Smooth muscle cell (in vitro differentiated cells): ENCODE measurements at regions not wholly inside any gene's neighbourhood (a gene's known extent, or its start where the extent isn't known, plus 50 kb on each side); places are given as distances from the start of the nearest gene placed in this dataset.

Experiments
- DNase-seq: peaks from one replicate; lab custom pipeline; 2025; ENCODE audit not compliant: unreplicated experiment; lab: John Stamatoyannopoulos, UW
- H2AFZ ChIP-seq: fragments of 200-600 bp; sonication (generic); 2 replicates; pipeline ENCODE4 v1.6.0; 2016; ENCODE audit warnings: antibody characterized with exemption, low read depth, mild to moderate bottlenecking
- H3F3A ChIP-seq: fragments of 200-600 bp; sonication (generic); 2 replicates; pipeline ENCODE4 v1.6.0; 2017; ENCODE audit warnings: antibody characterized with exemption, low read depth
- H3K27ac ChIP-seq: fragments of 200-600 bp; sonication (generic); 2 replicates; pipeline ENCODE4 v1.5.1; 2016; ENCODE audit warnings: low read depth, mild to moderate bottlenecking
- H3K27me3 ChIP-seq: fragments of 200-600 bp; sonication (generic); 2 replicates; pipeline ENCODE4 v1.6.1; 2016; ENCODE audit warnings: low read depth, mild to moderate bottlenecking
- H3K36me3 ChIP-seq: fragments of 200-600 bp; sonication (generic); 2 replicates; pipeline ENCODE4 v1.5.1; 2016; ENCODE audit warnings: low read depth
- H3K4me1 ChIP-seq: fragments of 200-600 bp; sonication (generic); 2 replicates; pipeline ENCODE4 v1.5.1; 2016; ENCODE audit warnings: low read depth
- H3K4me2 ChIP-seq: fragments of 200-600 bp; sonication (generic); 2 replicates; pipeline ENCODE4 v1.6.0; 2016; ENCODE audit warnings: mild to moderate bottlenecking
- H3K4me3 ChIP-seq: fragments of 200-600 bp; sonication (generic); 2 replicates; pipeline ENCODE4 v1.5.1; 2016; ENCODE audit warnings: mild to moderate bottlenecking
- H3K79me2 ChIP-seq: fragments of 200-600 bp; sonication (generic); 2 replicates; pipeline ENCODE4 v1.6.0; 2016; ENCODE audit warnings: low read depth, mild to moderate bottlenecking
- H3K9ac ChIP-seq: fragments of 200-600 bp; sonication (generic); 2 replicates; pipeline ENCODE4 v1.6.0; 2016; ENCODE audit warnings: low read depth
- H3K9me3 ChIP-seq: fragments of 200-600 bp; sonication (generic); replicated peaks from 2 replicates; pipeline ENCODE4 v1.5.1; 2016; ENCODE audit warnings: low read depth
- H4K20me1 ChIP-seq: fragments of 200-600 bp; sonication (generic); 2 replicates; pipeline ENCODE4 v1.6.0; 2016; ENCODE audit warnings: low read depth
- WGBS: methylation state at CpG from one replicate; pipeline ENCODE4 v1.1.7; 2016; ENCODE audit warnings: low lambda C conversion rate; 5-methylcytosine and 5-hydroxymethylcytosine counted together
- TF ChIP-seq, protein P1 (sequence below): fragments of 200-600 bp; sonication (generic); IDR thresholded peaks from 2 replicates; pipeline ENCODE4 v1.5.1; 2017; ENCODE audit warnings: borderline replicate concordance, mild to moderate bottlenecking, antibody characterized with exemption; ENCODE audit not compliant: insufficient read depth, poor library complexity, severe bottlenecking

DNA sequence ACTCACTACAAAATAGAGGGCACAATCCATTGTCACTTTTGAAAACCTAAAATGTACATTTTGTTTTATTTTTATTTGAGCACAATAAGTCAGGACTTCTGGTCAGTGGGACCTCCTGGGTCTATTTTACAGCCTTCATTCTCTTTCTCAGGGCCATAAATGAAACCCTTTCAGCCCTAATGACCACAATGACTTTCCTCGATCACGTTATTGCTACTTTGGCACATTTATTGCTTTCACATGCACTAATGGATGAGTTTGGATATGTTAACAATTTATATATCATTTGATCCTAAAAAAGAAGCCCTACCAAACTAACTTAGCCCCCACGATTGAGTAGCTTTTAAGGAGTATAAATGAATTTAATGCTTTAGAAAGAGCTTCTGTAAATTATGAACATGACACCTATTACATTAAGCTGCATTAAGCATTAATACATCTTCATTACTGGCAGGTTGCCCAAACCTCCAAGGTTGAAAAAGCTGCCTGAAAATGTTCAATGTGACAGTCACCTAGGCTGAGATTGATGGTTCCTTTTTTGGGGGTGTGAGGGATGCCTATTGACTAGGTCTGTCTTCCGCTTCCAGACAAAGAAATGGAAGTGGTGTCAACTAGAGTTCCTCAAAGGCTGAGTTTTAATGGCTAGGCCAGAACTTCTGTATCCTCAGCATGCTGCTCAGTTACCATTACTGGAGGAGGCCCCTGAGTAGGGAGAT is 296.4 kb downstream of the GPAT3 start:
- no peak overlapping the region for H3K27ac ChIP-seq
- H3K27me3 ChIP-seq = peaks cover 7% of the 10 kb centered on the region
- no peak overlapping the region for H3K9ac ChIP-seq
- no peaks in the 10 kb centered on the region for H3K4me1 ChIP-seq
- H3K4me2 ChIP-seq = no peak overlapping the region
- H3K79me2 ChIP-seq = no peaks in the 10 kb centered on the region
- peaks cover 3% of the 10 kb centered on the region for H3F3A ChIP-seq
- no peaks in the 10 kb centered on the region for H4K20me1 ChIP-seq
- TF ChIP-seq, protein P1, sequence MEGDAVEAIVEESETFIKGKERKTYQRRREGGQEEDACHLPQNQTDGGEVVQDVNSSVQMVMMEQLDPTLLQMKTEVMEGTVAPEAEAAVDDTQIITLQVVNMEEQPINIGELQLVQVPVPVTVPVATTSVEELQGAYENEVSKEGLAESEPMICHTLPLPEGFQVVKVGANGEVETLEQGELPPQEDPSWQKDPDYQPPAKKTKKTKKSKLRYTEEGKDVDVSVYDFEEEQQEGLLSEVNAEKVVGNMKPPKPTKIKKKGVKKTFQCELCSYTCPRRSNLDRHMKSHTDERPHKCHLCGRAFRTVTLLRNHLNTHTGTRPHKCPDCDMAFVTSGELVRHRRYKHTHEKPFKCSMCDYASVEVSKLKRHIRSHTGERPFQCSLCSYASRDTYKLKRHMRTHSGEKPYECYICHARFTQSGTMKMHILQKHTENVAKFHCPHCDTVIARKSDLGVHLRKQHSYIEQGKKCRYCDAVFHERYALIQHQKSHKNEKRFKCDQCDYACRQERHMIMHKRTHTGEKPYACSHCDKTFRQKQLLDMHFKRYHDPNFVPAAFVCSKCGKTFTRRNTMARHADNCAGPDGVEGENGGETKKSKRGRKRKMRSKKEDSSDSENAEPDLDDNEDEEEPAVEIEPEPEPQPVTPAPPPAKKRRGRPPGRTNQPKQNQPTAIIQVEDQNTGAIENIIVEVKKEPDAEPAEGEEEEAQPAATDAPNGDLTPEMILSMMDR = no peak
- no peaks in the 10 kb centered on the region for H3K9me3 ChIP-seq
- no peak overlapping the region for H3K4me3 ChIP-seq
- 92% methylated on average over 4 of the region's 4 CpGs for WGBS
- no peak for DNase-seq
- no peaks in the 10 kb centered on the region for H3K36me3 ChIP-seq
- H2AFZ ChIP-seq = no peak overlapping the region

DNA sequence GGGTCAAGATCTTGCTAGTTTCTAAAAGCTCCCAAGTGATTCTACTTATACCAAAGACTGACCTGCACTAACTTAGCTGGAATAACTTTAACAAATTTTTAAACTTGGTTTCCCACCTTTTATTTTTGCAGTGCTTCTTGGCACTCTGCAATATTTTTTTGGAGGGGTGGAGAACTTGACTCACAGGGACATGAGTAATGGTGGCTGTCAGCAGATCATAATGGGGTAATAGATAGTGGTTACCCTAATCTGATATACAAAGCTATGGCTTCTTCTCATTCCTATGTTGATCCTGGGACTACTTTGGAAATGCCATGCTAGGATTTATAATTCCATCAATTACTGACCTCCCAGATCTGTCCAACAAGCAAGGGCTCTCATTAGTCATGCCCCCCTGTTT is 295.7 kb downstream of the GPAT3 start:
- H3K9me3 ChIP-seq = no peaks in the 10 kb centered on the region
- peaks cover 3% of the 10 kb centered on the region for H3F3A ChIP-seq
- H3K4me3 ChIP-seq = no peak overlapping the region
- no peak overlapping the region for H2AFZ ChIP-seq
- TF ChIP-seq, protein P1 = no peak
- no peak for DNase-seq
- peaks cover 7% of the 10 kb centered on the region for H3K27me3 ChIP-seq
- no peaks in the 10 kb centered on the region for H3K79me2 ChIP-seq
- no peaks in the 10 kb centered on the region for H3K36me3 ChIP-seq
- no peak overlapping the region for H3K9ac ChIP-seq
- H4K20me1 ChIP-seq = no peaks in the 10 kb centered on the region
- H3K27ac ChIP-seq = no peak overlapping the region
- H3K4me2 ChIP-seq = no peak overlapping the region
- no peaks in the 10 kb centered on the region for H3K4me1 ChIP-seq

DNA sequence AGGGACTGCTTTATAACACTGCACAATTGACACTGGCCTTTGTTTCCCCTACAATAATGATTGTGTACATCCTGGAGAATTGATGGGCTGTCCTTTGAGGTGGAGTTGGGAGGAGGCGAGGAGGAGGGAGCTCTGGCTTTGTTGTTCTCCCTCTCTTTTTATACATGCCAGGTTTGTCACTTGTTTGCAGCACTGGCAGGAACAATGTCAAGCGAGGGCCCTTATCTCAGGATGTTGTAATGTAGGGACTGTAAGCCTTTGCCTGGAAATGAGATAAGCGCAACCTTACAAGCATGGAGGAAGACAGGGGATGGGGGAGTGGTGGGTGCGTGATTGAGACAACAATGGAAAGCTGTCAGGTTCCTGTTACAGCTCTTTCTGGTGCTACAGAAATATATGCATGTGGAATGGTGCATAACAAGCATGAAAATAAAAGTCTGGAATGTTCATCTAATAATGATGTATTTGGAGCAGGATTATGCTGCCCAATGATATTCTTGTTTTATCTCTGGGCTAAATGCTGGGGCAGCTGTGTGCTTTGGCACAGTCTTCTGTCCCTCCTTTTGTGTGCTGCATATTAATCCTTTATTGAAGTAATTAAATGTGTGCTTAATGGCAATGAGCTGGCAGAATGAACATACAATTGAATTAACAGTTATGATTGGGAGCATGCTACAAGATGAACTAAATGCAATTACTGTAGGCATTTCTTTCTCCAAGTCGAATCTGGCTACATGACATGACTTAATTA is 294.4 kb downstream of the GPAT3 start:
- WGBS = 65% methylated on average over 5 of the region's 5 CpGs
- Histone ChIP-seq H3K36me3 (no peaks in the 10 kb centered on the region), H3K4me1 (no peaks in the 10 kb centered on the region), H4K20me1 (no peaks in the 10 kb centered on the region), H3K9me3 (no peaks in the 10 kb centered on the region), H3K79me2 (no peaks in the 10 kb centered on the region), H3K9ac (no peak overlapping the region), H3K4me3 (no peak overlapping the region), H3K27ac (no peak overlapping the region), H3K27me3 (peaks cover 7% of the 10 kb centered on the region), H3K4me2 (no peak overlapping the region), H3F3A (peaks cover 3% of the 10 kb centered on the region), H2AFZ (no peak overlapping the region)
- DNase-seq = no peak
- TF ChIP-seq, protein P1 = no peak
